ENCODE measurements at regions not wholly inside any gene's neighbourhood (a gene's known extent, or its start where the extent isn't known, plus 50 kb on each side); places are given as distances from the start of the nearest gene placed in this dataset.

DNA sequence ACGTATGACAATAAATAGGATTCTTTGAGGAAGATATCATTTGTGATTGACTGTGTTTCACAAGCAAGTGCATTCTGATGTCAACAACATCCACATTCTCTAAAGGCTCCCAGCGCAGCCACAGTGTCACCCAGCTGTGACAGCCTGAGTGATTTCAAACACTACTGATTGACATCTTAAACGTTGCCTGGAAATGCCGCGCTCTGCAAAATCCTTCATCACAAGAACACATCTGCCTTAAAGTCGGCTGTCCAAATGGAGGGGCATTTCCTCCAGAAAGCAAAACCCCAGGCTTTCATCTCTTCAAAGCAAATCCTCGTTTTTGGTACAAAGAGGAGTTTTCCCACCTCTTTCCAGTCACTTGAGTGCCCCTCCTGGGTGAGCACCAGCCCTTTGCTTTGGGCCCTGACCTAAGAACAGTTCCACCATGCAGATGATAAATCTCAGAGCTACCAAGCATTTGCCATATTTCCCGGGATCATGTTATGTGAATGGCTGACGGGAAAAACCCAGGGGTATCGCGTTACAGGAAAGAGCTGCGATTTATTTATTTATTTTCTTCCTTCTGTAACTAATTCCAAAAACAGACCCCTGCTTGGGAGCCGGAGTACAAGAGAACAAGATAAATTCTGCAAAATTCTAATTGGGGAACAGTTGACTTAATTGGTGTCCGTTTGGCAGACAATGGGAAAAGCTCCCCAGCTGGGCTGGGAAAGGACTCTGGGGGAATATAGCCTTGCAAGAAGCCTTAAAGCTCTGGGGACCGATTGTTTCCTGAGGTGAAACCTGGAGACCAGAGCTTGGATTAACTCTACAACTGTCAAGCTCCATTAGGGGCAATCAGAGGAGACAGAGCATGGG is 703.8 kb upstream of the NR2F2 start:
- TF ChIP-seq, protein P1, sequence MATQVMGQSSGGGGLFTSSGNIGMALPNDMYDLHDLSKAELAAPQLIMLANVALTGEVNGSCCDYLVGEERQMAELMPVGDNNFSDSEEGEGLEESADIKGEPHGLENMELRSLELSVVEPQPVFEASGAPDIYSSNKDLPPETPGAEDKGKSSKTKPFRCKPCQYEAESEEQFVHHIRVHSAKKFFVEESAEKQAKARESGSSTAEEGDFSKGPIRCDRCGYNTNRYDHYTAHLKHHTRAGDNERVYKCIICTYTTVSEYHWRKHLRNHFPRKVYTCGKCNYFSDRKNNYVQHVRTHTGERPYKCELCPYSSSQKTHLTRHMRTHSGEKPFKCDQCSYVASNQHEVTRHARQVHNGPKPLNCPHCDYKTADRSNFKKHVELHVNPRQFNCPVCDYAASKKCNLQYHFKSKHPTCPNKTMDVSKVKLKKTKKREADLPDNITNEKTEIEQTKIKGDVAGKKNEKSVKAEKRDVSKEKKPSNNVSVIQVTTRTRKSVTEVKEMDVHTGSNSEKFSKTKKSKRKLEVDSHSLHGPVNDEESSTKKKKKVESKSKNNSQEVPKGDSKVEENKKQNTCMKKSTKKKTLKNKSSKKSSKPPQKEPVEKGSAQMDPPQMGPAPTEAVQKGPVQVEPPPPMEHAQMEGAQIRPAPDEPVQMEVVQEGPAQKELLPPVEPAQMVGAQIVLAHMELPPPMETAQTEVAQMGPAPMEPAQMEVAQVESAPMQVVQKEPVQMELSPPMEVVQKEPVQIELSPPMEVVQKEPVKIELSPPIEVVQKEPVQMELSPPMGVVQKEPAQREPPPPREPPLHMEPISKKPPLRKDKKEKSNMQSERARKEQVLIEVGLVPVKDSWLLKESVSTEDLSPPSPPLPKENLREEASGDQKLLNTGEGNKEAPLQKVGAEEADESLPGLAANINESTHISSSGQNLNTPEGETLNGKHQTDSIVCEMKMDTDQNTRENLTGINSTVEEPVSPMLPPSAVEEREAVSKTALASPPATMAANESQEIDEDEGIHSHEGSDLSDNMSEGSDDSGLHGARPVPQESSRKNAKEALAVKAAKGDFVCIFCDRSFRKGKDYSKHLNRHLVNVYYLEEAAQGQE (IDR thresholded peaks at IDR 0.05; ENCODE audit: insufficient read depth in 1 of 2, low read depth in 2 of 2, low read length in 2 of 2), result no peak; a peak in 1 of 4 replicates
- TF ChIP-seq TAF1 (IDR thresholded peaks at IDR 0.05; ENCODE audit: borderline replicate concordance, insufficient read depth, low read length) (no peak), SIN3A (IDR thresholded peaks at IDR 0.05; ENCODE audit: borderline replicate concordance, insufficient read depth, low read length) (no peak), POLR2AphosphoS5 (IDR thresholded peaks at IDR 0.05; ENCODE audit: low read depth, low read length) (no peak)

Data from PFSK-1 (cell line).